Muscle of arm (tissue), 1 donor: ENCODE measurements at regions not wholly inside any gene's neighbourhood (a gene's known extent, or its start where the extent isn't known, plus 50 kb on each side); places are given as distances from the start of the nearest gene placed in this dataset.
"Not testable (repeated sequence)": the region's sequence is repeated elsewhere in the genome, so short reads cannot be mapped to it uniquely, and the experiment has no call there.

Source experiments
- DNase-seq: peaks from one replicate; pipeline ENCODE4 v3.0.0-alpha.2; 2013

DNA sequence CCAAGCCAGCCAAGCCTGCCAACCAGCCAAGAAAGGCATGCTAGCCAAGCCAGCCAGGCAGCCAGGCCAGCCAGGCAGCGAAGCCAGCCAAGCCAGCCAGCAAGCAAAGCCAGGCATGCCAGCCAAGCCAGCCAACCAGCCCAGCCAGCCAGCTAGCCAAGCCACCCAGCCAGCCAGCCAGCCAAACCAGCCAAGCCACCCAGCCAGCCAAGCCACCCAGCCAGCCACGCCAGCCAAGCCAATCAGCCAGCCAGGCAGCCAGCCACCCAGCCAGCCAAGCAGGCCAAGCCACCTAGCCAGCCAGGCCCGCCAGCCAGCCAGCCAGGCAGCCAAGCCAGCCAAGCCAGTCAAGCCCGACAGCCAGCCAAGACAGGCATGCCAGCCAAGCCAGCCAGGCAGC lies 1601.0 kb downstream of the RPIA start:
- DNase-seq: not testable (repeated sequence)

DNA sequence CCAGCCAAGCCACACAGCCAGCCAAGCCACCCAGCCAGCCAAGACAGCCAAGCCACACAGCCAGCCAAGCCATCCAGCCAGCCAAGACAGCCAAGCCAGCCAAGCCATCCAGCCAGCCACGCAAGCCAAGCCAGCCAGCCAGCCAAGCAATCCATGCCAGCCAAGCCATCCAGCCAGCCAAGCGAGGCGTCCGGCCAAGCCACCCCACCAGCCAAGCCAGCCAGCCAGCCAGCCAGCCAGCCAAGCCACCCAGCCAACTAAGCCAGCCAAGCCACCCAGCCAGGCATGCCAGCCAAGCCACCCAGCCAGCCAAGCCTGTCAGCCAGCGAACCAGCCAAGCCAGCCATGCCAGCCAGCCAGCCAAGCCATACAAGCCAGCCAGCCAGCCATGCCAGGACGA lies 1601.8 kb downstream of the RPIA start:
- DNase-seq: not testable (repeated sequence)

DNA sequence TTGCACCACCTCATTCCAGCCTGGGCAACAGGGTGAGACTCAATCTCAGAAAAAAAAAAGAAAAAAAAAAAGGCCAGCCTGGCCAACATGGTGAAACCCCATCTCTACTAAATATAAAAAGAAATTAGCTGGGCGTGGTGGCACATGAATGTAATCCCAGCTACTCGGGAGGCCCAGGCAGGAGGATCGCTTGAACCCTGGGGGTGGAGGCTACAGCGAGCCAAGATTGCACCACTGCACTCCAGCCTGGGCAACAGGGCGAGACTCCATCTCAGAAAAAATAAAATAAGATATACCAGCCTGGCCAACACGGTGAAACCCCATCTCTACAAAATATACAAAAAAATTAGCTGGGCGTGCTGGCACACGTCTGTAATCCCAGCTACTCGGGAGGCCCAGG lies 1602.3 kb downstream of the RPIA start:
- not testable (repeated sequence) for DNase-seq

DNA sequence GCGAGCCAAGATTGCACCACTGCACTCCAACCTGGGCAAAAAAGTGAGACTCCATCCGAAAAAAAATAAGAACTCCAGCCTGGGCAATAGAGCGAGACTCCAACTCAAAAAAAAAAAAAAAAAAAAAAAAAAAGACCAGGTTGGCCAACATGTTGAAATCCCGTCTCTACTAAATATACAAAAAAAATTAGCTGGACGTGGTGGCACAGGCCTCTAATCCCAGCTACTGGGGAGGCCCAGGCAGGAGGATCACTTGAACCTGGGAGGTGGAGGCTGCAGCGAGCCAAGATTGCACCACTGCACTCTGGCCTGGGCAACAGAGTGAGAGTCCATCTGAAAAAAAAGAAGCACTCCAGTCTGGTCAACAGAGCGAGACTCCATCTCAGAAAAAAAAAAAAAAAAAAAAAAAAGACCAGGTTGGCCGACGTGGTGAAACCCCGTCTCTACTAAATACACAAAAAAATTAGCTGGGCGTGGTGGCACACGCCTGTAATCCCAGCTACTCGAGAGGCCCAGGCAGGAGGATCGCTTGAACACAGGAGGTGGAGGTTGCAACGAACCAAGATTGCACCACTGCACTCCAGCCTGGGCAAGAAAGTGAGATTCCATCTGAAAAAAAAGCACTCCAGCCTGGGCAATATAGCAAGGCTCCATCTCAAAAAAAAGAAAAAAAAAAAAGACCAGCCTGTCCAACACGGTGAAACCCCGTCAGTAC lies 1603.7 kb downstream of the RPIA start:
- not testable (repeated sequence) for DNase-seq

DNA sequence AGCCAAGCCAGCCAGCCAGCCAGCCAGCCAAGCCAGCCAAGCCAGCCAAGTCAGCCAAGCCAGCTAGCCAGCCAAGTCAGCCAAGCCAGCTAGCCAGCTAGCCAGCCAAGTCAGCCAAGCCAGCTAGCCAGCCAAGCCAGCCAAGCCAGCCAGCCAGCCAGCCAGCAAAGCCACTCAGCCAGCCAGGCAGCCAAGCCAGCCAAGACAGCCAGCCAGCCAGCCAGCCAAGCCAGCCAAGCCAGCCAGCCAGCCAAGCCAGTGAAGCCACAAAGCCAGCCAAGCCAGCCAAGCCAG lies 1605.0 kb downstream of the RPIA start:
- not testable (repeated sequence) for DNase-seq

DNA sequence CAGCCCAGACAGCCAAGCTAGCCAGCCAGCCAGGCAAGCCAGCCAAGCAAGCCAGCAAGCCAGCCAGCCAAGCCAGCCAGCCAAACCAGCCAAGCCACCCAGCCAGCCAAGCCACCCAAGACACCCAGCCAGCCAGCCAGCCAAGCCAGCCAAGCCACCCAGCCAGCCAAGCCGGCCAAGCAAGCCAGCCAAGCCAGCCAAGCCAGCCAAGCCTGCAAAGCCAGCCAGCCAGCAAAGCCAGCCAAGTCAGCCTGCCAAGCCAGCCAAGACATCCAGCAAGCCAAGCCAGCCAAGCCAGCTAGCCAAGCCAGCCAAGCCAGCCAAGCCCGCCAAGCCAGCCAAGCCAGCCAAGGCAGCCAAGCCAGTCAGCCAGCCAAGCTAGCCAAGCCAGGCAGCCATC lies 1606.2 kb downstream of the RPIA start:
- not testable (repeated sequence) for DNase-seq

DNA sequence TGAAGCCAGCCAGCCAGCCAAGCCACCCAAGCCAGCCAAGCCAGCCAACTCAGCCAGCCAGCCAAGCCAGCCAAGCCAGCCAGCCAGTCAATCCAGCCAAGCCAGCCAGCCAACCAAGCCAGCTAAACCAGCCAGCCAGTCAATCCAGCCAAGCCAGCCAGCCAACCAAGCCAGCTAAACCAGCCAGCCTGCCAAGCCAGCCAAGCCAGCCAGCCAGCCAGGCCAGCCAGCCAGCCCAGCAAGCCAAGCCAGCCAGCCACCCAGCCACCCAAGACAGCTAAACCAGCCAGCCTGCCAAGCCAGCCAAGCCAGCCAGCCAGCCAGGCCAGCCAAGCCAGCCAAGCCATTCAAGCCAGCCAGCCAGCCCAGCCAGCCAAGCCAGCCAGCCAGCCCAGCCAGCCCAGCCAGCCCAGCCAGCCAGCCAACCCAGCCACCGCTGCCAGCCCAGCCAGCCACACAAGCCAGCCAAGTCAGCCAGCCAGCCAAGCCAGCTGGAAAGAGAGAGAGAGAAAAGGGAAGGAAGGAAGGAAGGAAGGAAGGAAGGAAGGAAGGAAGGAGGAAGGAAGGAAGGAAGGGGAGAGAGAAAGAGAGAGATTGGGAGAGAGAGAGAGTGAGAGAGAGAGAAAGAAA lies 1606.8 kb downstream of the RPIA start:
- not testable (repeated sequence) for DNase-seq

DNA sequence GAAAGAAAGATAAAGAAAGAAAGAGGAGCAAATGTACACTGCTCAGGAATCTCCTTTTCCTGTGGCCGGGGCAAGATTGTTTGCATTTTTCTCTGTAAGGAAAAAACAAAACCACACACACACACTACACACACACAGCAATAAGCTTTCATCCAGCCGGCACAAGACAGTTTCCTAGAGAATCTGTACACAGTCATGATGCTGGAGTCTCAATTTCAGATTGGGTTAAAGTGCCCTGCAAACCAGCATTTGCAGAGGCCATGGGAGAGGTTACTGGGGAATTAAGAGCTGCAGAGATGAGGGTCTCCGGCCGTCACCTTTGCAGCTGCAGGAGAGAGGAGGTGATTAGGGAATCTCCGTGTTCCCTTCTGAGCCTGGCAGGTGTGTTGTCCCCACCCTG lies 1607.5 kb downstream of the RPIA start:
- not testable (repeated sequence) for DNase-seq

DNA sequence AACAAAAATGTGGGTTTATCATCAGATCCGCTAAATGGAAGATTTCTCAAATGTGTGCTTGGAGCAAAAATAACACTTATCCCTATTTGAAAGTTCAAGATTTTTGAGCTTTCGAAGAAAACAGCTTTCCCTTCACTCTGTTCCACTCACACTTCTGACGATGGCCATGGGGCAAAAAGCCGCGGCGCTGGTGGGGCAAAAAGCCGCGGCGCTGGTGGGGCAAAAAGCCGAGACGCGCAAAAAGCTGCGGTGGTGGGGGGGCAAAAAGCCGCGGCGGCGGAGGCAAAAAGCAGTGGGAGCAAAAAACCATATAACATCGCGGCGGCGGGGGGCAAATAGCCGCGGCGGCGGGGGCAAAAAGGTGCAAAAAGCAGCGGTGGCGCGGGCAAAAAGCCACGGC lies 1631.5 kb downstream of the RPIA start:
- not testable (repeated sequence) for DNase-seq

DNA sequence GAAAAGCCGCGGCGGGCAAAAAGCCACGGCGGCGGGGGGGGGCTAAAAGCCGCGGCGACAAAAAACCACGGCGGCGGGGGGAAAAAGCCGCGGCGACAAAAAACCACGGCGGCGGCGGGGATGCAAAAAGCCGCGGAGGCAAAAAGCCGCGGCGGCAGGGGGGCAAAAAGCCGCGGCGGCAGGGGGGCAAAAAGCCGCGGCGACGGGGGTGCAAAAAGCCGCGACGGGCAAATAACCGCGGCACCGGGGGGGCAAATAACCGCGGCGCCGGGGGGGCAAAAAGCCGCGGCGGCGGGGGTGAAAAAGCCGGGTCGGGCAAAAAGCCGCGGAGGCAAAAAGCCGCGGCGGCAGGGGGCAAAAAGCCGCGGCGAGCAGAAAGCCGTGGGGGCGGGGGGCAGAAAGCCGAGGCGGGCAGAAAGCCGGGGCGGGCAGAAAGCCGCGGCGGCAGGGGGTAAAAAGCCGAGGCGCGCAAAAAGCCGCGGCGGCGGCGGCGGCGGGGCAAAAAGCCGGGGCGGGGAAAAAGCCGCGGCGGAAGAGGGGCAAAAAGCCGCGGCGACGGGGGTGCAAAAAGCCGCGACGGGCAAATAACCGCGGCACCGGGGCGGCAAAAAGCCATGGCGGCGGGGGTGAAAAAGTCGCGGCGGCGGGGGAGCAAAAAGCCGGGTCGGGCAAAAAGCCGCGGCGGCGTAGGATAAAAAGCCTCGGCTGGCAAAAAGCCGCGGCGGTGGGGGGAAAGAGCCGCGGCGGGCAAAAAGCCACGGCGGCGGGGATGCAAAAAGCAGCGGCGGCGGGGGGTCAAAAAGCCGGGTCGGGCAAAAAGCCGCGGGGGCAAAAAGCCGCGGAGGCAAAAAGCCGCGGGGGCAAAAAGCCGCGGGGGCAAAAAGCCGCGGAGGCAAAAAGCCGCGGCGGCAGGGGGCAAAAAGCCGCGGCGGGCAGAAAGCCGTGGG lies 1632.4 kb downstream of the RPIA start:
- DNase-seq: not testable (repeated sequence)

DNA sequence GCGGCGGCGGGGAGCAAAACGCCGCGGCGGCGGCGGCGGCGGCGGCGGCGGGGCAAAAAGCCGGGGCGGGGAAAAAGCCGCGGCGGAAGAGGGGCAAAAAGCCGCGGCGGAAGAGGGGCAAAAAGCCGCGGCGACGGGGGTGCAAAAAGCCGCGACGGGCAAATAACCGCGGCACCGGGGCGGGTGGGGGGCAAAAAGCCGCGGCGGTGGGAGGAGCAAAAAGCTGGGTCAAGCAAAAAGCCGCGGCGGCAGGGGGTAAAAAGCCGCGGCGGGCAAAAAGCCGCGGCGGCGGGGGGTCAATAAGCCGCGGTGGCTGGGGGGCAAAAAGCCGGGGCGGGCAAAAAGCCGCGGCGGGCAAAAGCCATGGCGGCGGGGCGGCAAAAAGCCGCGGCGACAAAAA lies 1633.2 kb downstream of the RPIA start:
- not testable (repeated sequence) for DNase-seq

DNA sequence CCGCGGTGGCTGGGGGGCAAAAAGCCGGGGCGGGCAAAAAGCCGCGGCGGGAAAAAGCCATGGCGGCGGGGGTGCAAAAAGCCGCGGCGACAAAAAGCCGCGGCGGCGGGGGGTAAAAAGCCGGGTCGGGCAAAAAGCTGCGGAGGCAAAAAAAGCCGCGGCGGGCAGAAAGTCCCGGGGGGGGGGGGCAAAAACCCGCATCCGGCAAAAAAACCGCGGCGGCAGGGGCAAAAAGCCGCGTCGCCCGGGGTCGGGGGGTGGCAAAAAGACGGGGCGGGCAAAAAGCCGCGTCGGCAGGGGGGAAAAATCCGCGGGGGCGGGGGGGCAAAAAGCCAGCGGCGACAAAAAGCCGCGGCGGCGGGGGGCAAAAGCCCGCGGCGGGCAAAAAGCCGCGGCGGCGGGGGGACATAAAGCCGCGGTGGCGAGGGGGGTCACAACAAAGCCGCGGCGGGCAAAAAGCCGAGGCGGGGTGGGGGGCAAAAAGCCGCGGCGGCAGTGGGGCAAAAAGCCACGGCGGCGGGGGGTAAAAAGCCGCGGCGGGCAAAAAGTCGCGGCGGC lies 1634.4 kb downstream of the RPIA start:
- DNase-seq: not testable (repeated sequence)

DNA sequence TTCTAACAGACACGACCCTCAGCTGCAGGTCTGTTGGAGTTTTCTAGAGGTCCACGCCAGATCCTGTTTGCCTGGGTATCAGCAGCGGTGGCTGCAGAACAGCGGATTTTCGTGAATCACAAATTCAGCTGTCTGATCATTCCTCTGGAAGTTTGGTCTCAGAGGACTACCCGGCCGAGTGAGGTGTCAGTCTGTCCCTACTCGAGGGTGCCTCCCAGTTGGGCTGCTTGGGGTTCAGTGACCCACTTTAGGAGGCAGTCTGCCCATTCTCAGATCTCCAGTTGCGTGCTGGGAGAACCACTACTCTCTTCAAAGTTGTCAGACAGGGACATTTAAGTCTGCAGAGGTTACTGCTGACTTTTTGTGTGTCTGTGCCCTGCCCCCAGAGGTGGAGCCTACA lies 1664.1 kb downstream of the RPIA start:
- not testable (repeated sequence) for DNase-seq

DNA sequence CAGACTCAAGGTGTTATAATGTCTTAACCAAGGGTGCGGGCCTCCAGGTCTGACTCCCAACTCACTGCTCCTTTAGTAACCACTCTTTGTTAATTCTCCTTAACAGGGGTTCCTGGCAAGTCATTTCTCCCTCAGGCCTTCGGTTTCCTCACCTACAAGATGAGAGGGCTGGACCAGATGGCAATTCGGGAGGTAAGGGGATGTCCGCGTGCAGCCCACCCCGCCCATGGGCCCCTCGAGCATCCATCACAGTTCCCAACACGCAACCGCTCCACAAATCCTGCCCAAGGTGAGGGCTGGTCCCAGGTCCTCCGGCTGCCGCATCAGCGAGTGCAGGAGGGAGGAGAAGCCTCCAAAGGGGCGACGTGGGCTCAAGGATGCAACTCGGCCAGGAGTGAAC lies 1667.9 kb downstream of the RPIA start:
- DNase-seq: not testable (repeated sequence)

DNA sequence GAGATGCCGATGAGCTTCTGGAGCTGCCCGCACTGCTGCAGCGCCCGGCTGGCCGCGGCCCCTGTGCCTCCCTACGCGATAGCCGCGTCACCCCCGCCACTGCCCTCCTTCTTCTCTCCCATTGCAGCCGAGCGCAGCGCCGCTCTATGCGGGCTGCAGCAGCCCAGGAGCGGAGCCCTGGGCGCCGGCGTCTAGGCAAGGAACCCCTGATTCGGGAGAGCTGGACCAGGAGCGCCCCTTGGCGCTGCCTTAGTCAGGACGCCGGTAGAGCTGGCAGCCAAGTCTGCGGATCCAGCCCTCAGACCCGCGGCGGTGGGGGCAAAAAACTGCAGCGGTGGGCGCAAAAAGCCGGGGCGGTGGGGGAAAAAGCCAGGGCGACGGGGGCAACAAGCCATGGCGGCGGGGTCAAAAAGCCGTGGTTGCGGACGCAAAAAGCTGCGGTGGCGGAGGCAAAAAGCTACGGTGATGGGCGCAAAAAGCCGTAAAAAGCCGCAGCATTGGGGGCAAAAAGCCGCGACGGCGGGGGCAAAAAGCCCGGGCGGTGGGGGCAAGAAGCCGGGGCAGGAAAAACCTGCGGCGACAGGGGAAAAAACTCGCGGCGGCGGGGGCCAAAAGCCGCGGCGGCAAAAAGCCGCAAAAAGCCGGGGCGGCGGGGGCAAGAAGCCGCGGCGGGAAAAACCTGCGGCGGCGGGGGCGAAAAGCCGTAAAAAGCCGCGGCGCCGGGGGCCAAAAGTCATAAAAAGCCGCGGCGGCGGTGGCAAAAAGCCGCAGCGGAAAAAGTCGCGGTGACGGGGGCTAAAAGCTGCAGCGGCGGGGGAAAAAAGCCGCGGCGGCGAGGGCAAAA lies 1668.6 kb downstream of the RPIA start:
- DNase-seq: not testable (repeated sequence)

DNA sequence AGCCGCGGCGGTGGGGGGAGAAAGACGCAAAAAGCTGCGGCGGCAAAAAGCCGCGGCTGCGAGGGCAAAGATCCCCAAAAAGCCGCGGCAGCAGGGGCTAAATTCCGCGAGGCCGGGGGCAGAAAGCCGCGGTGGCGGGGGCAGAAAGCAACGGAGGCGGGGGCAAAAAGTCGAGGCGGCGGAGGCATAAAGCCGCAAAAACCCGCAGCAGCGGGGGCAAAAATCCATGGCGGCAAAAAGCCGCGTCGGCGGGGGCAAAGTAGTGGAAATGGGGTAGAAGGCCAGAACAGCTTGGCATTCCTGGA lies 1669.2 kb downstream of the RPIA start:
- DNase-seq: not testable (repeated sequence)
